NCI-H748 treated with DMSO at 0.1 percent for 48 hours (cell line): ENCODE measurements at regions not wholly inside any gene's neighbourhood (a gene's known extent, or its start where the extent isn't known, plus 50 kb on each side); places are given as distances from the start of the nearest gene placed in this dataset.
"Not testable (repeated sequence)": the region's sequence is repeated elsewhere in the genome, so short reads cannot be mapped to it uniquely, and the experiment has no call there.

ENCODE experiments used
- DNase-seq: peaks from one replicate; lab custom pipeline; 2025; lab: John Stamatoyannopoulos, UW

- DNase-seq = no peak
These were observed 1418.8 kb downstream of the CDH11 start for GRCh38 chr16:63702981-63703590.

DNA sequence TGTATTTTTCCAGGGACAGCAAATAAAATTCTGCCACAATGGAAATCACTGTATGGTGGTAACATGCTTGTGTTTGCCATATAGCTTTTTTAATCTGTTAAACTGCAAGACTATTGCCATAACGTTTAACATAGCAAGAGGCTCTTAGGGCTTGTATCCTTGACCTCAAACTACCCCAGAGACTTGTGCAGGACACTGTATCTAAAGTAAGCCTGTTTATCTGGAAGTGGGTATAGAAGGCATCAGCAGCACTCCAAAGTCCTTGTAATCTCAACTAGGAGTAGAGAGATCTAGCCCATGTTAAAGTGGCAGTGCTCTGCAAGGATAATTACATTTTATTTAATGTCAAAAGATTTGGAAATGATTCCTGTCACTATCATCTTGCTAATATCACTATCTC lies 1424.1 kb downstream of the CDH11 start:
- no peak for DNase-seq

DNA sequence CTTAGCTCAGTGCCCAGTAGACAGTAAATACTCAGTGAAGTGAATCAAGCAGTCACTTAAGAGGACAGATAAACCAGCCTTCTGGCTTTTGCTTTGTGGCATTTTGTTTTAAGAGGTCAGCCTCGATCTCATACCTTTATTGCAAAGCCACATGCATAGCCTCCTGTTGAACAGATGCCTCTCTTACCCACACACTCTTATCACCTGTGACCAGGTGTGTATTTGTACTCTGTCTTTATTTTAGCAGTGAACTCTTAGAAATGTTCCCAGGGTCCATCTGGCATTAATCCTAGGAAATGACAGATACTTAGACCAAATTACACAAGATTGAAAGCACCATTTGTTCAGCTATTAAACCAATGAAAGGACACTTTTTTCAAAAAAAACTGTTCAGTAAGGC lies 1426.5 kb downstream of the CDH11 start:
- peak; percentile 12 for DNase-seq

DNA sequence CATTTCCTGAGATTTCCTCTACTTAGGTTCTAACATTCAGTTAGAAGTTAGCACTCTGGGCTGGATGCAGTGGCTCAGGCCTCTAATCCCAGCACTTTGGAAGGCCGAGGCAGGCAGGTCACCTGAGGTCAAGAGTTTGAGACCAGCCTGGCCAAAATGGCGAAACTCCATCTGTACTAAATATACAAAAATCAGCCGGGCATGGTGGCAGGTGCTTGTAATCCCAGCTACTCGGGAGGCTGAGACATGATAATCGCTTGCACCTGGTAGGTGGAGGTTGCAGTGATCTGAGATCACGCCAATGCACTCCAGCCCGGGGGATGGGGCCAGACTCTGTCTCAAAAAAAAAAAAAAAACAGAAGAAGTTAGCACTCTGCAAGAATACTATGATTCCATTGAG lies 1430.9 kb downstream of the CDH11 start:
- no peak for DNase-seq

DNA sequence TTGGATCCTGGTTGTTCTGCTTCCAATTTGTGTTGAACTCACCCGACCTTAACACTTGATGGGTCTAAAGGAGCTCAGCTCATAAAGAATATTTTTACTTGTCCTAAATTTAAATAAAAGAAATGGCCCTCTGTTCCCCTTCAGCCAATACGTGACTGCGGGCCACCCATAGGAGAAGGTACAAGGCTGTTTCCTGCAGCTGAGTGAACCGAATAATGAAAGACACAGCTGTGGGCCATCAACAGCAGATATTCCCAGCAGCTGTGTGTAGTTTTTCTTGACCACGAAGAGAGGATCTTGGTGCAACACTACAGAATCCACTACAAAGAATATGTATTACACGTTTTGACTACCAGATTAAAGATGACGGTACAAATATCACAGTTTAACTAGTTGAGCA lies 1431.6 kb downstream of the CDH11 start:
- DNase-seq = no peak

GRCh38 chr16:63689068-63689467 lies 1432.8 kb downstream of the CDH11 start:
- no peak for DNase-seq

DNA sequence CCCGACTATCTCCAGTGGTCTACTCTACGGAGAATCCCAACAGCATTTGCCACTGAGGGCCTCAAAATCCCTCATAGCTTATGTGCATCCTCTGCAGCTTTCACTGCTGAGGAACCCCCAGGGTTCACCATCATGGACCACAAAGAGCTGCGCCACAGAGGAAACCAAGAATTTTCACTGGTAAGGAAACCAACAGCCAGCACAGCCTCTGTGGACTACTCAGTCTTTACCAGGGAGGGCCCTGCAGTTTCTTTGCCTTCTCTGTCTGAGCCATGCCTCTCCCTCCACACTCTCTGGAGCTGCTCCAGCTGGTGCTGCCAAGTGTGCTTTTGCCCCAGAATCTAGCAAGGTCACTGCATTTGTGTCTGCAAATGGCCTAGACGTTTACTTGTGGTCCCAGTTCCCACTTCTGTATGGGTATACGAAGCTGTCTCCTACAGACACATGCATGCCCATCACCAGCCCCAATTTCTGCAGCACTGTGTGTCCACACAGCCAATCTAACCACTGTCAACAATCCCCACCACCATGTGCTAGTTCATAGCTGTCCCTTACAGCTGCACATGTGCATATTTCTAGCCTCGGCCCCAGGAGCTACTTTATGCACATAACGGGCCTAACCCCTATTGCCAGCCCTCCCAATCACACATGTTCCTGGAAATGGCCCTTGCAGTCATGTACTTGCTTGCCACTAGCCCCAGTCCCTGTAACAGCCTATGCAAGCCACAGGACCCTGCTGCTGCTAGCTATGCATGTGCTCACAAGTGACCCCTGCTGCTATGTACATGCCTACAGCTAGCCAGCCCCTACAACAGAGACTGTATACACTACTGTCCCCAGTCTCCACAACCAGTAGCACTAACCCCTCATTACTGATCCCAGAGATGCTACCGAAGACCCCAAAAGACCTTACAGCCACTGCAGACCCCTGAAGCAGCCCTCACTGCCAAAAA lies 1437.4 kb downstream of the CDH11 start:
- no peak for DNase-seq

DNA sequence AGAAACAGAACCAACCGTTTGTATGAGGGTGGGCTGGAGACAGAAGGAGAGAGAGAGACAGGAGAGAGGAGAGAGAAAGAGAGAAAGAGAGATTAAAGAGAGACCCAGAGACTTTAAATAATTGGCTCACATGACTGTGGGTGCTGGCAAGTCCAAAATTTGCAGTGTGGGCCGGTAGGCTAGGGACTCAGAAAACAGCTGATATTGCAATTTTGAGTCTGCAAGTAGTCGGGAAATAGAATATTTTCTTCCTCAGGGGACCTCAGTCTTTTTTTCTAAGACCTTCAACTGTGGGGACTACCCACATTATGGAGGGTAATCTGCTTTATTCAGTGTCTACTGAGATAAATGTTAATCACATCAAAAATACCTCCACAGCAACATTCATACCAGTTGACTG lies 1439.0 kb downstream of the CDH11 start:
- no peak for DNase-seq

GRCh38 chr16:63672493-63672892 lies 1449.4 kb downstream of the CDH11 start:
- DNase-seq = no peak

DNA sequence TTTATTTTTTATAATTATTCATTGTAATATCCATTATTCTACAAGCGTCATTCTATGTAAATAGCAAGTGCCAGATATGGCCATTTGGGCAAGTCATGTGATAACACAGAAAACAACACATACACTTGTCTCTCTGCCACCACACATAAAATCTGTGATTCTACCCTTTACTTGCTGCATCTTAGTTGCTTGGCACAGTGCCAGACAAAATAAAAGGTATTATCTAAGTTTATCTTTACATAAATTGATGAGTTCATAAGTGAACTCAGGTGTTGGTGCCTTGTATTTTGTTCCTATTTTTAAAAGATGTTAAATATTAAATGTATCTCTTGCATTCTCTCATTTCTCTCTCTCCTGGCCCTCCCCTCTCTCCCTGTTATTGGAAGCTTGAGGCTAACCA lies 1458.7 kb downstream of the CDH11 start:
- no peak for DNase-seq

GRCh38 chr16:63655846-63656245 lies 1466.0 kb downstream of the CDH11 start:
- no peak for DNase-seq

GRCh38 chr16:63653044-63653839 lies 1468.6 kb downstream of the CDH11 start:
- peak; percentile 38 for DNase-seq

DNA sequence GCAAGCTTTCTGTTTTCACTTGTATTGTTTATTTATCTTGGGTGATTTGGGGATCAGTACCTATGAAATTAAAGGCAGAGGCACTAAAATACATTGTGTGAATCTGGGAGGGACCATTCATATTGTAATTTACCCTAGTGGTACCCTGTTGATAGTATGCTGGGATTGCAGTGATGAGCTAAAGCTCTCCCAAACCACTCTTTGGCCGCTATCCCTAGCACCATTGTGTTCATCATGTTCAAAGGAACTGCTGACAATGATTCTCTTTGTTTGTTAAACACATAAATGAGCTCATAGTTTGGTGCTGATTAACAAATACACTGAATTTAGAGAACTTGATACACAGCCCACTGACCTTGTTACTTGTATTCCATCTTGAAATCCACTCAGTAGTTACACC lies 1469.8 kb downstream of the CDH11 start:
- DNase-seq = peak; percentile 66

DNA sequence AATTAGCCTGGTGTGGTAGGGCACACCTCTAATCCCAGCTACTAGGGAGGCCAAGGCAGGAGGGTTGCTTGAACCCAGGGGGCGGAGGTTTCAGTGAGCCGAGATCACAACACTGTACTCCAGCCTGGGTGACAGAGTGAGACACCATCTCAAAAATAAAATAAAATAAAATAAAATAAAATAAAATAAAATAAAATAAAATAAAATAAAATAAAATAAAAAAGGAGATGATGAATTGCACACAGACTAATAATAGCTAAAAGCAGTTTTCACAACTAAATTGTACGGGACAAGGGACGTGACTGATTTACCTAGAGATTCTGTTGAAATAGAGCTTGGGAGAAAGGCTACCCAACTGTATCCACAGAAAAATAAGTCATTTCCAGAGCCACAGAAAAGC lies 1471.3 kb downstream of the CDH11 start:
- DNase-seq = no peak

GRCh38 chr16:63633706-63634445 lies 1488.0 kb downstream of the CDH11 start:
- DNase-seq = not testable (repeated sequence)

- no peak for DNase-seq
These were observed 1492.6 kb downstream of the CDH11 start for GRCh38 chr16:63629272-63629671.

GRCh38 chr16:63628812-63629211 lies 1493.1 kb downstream of the CDH11 start:
- DNase-seq = no peak

DNA sequence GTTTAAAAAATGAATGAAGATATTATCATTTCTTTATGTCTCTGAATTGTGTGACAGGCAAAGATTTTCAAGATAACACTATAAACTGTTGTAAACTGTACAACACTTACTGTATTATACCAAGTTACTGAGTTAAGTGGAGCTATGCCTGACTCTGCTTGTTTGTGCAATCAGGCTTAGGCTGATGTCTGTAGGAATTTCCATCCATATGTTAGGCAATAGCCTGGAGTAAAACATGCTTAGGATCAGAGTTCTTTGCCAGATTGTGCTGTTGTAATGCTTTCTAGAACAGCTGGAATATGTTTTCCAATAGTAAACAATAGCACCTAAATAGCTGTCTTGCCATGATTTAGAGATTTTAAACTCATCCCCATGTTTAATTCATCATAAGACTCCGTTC lies 1496.7 kb downstream of the CDH11 start:
- DNase-seq = no peak

DNA sequence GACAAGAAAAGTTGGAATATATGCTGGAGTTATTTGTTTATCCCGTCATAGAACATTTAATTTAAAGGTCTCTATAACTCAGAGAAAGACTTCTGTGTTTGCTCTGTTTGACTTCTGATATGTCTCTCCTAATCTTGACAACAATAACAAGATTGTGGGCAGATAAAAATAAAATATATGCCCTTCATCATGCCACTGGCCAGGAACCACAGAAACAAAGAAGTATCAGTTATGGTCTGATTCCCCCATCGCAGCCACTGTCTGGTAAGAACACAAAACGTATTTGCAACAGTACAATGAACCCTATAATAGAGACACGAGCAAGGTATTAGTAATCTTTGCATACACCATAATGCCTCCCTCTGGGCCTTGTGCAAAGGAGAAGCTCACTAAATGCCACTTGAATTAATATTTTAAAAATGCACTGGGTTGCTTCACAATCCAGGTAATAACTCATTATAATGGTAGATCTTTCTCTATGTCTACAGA lies 1498.3 kb downstream of the CDH11 start:
- no peak for DNase-seq

DNA sequence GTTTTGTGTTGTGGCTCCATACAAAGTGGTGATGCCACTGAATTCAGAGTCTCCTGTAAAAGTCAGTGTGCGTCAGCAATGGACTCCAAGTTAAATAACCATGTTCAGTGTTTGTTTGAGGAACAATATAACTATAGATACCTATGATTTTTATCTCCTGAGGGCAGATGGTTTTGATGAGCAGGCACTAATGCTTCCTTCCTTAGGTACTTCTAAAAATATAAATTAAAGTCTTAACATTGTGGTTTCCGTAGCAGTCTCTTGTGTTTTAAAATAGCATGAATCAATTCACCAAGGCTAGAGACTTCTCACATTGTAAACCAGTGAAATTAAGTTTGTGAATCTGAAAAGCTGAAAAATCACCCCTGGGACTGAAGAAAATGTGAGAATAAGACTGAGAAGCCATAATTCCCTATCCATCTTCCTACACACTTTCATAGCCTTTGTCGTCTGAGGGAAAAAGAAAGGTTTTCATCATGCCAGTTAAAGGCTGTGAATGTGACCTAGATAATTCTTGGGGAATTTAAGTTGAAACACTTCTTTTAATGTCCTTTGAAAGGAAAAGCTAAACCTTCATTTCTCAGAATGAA lies 1502.9 kb downstream of the CDH11 start:
- no peak for DNase-seq

GRCh38 chr16:63617990-63618763 lies 1503.7 kb downstream of the CDH11 start:
- DNase-seq = peak; percentile 17
